Coronary artery (tissue), 2 donors: ENCODE measurements at regions not wholly inside any gene's neighbourhood (a gene's known extent, or its start where the extent isn't known, plus 50 kb on each side); places are given as distances from the start of the nearest gene placed in this dataset.

Experiments used
- DNase-seq: peaks from one replicate; pipeline ENCODE4 v3.0.0-alpha.2; 2017; ENCODE audit warnings: low spot score
- H3K27ac ChIP-seq, 2 donors: fragments of 200-600 bp; sonication (generic); one replicate each; pipeline ENCODE4 v1.5.1; 2016 to 2019
- H3K4me3 ChIP-seq: fragments of 200-600 bp; sonication (generic); 2 replicates; pipeline ENCODE4 v1.5.1; 2016; ENCODE audit warnings: mild to moderate bottlenecking, moderate library complexity
- TF ChIP-seq, protein P1 (sequence below): fragments of 200-600 bp; sonication (generic); IDR thresholded peaks from one replicate; pipeline ENCODE4 v1.5.1; 2019; ENCODE audit warnings: antibody characterized with exemption

DNA sequence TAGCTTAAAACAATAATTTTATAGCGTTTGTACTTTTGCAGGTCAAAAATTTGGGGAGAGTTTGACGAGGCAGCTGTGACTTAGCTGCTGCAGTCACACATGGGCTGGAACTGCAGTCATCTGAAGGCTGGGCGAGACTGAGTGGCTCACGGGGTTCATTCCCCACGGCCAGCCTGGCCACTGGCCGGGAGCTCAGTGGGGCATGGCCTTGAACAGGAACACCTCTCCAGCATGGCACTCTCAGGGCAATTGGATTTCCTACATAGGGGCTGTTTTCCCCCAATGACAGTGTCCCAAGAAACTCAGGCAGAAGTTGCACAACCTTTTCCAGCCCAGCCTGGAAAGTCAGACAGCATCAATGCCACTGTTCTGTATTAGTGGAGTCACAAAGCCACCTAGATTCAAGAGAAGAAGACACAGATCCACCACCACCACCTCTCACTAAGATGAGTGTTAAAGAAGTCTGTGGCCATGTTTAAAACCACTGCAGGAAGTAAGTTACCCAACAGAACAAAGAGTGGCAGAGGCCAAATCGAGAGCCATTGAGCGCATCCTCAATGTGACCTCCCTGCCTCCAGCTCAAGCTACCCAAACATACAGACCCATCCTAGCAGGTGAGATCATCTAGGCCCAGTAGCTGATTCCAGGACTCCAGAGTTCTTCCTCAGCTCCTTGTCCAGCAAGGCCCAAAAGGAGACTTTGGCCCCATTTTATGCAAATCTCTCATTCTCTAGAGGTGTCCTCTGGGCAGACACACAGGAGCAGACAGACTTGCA is 618.7 kb upstream of the CADM1 start:
- Histone ChIP-seq H3K4me3 (no peak overlapping the region), H3K27ac (no peak overlapping the region)
- peak; percentile 55 for DNase-seq
- TF ChIP-seq, protein P1, sequence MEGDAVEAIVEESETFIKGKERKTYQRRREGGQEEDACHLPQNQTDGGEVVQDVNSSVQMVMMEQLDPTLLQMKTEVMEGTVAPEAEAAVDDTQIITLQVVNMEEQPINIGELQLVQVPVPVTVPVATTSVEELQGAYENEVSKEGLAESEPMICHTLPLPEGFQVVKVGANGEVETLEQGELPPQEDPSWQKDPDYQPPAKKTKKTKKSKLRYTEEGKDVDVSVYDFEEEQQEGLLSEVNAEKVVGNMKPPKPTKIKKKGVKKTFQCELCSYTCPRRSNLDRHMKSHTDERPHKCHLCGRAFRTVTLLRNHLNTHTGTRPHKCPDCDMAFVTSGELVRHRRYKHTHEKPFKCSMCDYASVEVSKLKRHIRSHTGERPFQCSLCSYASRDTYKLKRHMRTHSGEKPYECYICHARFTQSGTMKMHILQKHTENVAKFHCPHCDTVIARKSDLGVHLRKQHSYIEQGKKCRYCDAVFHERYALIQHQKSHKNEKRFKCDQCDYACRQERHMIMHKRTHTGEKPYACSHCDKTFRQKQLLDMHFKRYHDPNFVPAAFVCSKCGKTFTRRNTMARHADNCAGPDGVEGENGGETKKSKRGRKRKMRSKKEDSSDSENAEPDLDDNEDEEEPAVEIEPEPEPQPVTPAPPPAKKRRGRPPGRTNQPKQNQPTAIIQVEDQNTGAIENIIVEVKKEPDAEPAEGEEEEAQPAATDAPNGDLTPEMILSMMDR: no peak

DNA sequence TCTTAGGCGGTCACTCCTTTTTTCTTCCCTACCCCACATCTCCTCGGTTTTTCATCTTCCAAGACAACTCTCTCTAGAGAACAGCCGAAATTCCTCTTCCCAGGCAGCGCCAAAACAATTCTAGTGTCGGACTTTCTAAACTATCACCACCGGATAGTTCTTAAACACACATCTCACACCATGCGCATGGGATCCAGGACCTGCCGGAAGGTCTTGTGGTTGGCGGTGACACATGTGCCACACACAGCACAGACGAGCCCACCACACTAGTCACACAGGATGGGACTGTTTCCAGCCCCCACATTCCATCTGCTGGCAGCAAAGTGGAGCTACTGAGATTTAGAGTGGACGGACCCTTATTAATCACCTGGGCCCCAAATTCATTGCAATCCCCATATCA is 614.9 kb upstream of the CADM1 start:
- no peak for DNase-seq

DNA sequence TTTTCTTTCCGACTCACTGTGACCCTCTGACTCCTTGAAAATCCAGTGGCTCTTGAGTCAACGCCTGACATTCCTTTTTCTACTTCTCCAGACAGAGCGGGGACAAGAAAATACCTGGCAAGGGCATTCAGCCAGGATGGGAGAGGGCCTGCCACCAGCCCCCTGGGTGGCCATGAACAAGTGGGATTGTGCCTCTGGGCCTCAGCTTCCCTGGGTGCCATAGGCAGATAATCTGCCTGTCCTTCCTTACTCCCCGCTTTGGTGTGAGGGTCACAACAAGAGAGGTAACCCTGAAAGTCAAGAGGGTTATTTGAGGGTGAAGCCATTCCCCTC is 613.9 kb upstream of the CADM1 start:
- Histone ChIP-seq H3K4me3 (no peak overlapping the region), H3K27ac (no peak overlapping the region)
- no peak for DNase-seq
- TF ChIP-seq, protein P1: no peak

More for the DNA sequence above, 614.9 kb upstream of the CADM1 start:
- H3K27ac ChIP-seq: no peak overlapping the region
- TF ChIP-seq, protein P1: no peak
- no peak overlapping the region for H3K4me3 ChIP-seq

DNA sequence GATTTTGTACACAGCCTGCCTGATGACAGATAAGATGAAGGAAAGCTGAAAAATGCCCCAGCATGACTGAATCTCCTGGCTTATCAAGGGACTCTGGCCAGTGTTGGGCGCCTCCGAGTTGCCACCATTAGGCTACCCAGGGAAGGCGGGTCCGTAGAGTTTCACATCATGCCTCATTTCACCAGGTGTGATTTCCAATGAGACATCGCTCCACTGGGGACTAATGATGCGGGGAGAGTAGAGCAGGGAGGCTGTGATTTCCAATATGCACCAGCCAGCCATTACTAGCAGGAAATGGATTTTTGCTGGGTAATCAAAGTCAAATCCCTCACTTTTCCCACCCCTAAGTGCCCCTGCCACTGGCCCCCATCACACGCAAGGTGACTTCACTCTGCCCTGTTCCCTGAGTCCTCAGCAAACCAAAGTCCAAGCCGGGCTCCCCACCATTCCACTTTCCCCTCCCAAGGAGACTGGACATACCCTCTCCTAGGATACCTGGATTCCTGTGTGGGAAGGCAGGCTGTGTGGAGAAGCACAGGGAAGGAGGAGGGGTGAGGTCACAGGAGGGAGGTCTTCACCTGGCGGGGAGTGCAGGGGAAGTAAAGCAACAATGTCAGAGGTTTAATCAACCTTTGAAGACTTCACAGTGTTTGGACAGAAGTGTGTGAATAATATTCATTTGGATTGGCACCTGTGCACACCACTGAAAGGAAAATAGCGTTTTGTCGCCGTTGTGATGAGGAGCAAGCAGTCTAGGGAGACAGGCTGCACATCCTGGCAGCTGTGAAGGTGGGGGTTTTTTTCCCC is 613.3 kb upstream of the CADM1 start:
- no peak overlapping the region for H3K27ac ChIP-seq
- peak; percentile 35 for DNase-seq
- no peak overlapping the region for H3K4me3 ChIP-seq
- TF ChIP-seq, protein P1: no peak

DNA sequence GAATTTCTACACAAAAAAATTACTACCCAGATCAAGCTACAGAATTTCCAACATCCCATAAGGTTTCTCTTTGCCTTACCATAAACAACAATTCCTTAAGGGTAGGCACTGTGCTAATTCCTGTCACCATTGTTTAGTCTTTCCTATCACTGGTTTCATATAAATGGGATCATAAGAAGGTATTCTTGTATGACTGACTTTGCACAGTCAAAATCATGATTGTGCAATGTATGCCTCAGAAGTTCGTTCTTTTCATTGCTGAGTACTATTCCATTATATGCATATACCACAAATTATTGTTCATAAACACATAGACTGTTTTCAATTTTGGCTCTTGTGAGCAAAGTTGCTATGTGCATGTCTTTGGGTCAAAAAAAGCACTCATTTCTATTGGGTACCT is 611.6 kb upstream of the CADM1 start:
- Histone ChIP-seq H3K4me3 (no peak overlapping the region), H3K27ac (no peak overlapping the region)
- TF ChIP-seq, protein P1: no peak
- DNase-seq: no peak

DNA sequence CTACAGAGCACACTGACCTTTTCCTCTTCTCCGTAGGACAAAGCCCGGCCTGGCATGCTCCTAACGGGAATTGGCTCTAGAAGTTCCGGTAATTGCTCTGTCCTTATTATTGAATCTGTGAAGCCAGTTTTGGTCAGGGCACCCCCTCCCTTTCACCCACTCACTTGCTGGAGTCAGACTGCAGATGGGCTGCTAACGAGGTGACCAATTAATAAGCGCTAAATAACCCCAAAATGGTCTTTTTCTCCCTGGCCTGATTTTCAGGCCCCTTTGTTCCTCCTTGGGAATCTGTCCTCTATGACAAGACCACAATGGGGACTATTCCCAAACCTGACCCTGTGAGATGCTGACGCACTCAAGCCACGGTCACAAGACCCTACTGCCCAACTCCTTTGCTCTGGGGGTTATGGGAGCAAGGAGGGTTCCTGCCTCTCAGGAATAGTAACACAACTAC is 610.0 kb upstream of the CADM1 start:
- DNase-seq: peak; percentile 14
- TF ChIP-seq, protein P1: no peak
- no peak overlapping the region for H3K27ac ChIP-seq
- H3K4me3 ChIP-seq: no peak overlapping the region
